ENCODE measurements at regions not wholly inside any gene's neighbourhood (a gene's known extent, or its start where the extent isn't known, plus 50 kb on each side); places are given as distances from the start of the nearest gene placed in this dataset.

DNA sequence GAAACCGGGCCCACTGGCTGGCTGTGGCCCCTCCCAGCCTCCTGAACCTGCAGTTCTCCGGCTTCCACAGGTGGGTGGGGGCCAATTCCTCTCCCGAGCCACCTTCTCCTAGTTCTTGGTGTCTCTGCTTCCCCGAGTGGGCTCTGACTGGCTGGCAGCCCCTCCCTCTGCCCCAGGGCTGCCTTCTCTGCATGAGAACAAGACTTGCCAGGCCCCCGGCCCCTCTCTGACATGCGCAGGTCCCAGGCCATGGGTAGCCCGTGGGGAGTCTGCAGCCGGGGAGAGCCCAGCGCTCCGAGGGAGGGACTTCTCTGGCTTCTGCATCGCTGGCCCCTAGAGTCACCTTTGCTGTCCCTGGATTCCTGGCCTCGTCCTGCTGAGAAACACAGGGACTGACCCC is 421.7 kb downstream of the IRX2 start:
- Histone ChIP-seq H2AFZ (ENCODE audit: low read length) (no peak overlapping the region), H3K4me3 (ENCODE audit: low read length) (no peak overlapping the region), H3K9ac (ENCODE audit: low read length) (no peak overlapping the region), H3K9me2 (replicated peaks; ENCODE audit: low read length) (no peaks in the 10 kb centered on the region), H3K4me2 (ENCODE audit: low read length) (no peak overlapping the region), H3F3A (ENCODE audit: low read length, unreplicated experiment) (no peaks in the 10 kb centered on the region), H3K9me3 (ENCODE audit: low read length) (no peaks in the 10 kb centered on the region), H3K79me2 (ENCODE audit: low read length) (no peaks in the 10 kb centered on the region), H3K27me3 (ENCODE audit: low read length) (peaks cover 10% of the 10 kb centered on the region; the same call in 1 of the 2 replicates), H3K4me1 (ENCODE audit: insufficient read depth, low read length) (no peaks in the 10 kb centered on the region), H3K27ac (ENCODE audit: low read length) (no peak overlapping the region), H3K36me3 (ENCODE audit: low read depth, low read length) (no peaks in the 10 kb centered on the region), H4K20me1 (ENCODE audit: low read length) (no peaks in the 10 kb centered on the region)
- intact Hi-C loops (cut with micrococcal nuclease) = no loop called here
- ChIA-PET CTCF (no interaction called here), POLR2A (ENCODE audit: unreplicated experiment) (no interaction called here)
- TF ChIP-seq EZH2phosphoT487 (IDR thresholded peaks at IDR 0.05; ENCODE audit: borderline replicate concordance, low read length) (no peak), EZH2 (IDR thresholded peaks at IDR 0.05; ENCODE audit: low read length, unreplicated experiment) (no peak)
- TF ChIP-seq, protein P1, sequence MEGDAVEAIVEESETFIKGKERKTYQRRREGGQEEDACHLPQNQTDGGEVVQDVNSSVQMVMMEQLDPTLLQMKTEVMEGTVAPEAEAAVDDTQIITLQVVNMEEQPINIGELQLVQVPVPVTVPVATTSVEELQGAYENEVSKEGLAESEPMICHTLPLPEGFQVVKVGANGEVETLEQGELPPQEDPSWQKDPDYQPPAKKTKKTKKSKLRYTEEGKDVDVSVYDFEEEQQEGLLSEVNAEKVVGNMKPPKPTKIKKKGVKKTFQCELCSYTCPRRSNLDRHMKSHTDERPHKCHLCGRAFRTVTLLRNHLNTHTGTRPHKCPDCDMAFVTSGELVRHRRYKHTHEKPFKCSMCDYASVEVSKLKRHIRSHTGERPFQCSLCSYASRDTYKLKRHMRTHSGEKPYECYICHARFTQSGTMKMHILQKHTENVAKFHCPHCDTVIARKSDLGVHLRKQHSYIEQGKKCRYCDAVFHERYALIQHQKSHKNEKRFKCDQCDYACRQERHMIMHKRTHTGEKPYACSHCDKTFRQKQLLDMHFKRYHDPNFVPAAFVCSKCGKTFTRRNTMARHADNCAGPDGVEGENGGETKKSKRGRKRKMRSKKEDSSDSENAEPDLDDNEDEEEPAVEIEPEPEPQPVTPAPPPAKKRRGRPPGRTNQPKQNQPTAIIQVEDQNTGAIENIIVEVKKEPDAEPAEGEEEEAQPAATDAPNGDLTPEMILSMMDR (conservative IDR thresholded peaks at IDR 0.05; ENCODE audit: low read depth, low read length) = no peak
- BruUV-seq (replicated peaks) = no TSS peak
- DNase-seq = no peak
- ATAC-seq = no peak

DNA sequence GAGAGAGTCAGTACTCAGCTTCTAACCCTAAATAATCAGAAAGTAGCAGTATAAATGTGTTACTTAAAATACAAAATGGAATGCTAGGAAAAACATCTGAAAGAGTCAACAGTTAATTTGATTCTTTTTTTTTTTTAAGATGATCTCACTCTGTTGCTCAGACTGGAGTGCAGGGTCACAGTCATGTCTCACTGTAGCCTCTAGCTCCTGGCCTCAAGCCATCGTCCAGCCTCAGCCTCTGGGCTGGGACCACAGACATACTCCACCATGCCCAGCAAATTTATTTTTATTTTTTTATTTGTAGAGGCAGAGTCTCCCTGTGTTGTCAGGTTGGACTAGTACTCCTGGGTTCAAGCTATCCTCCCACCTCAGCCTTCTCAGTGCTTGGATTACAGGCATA is 424.9 kb downstream of the IRX2 start:
- no peak overlapping the region for H3K27ac ChIP-seq (ENCODE audit: low read length)
- no peak overlapping the region for H3K4me3 ChIP-seq (ENCODE audit: low read length)
- intact Hi-C loops (cut with micrococcal nuclease) = no loop called here
- H3K9me2 ChIP-seq (replicated peaks; ENCODE audit: low read length) = no peaks in the 10 kb centered on the region
- POLR2A ChIA-PET (ENCODE audit: unreplicated experiment) = no interaction called here
- no peaks in the 10 kb centered on the region for H3K79me2 ChIP-seq (ENCODE audit: low read length)
- H4K20me1 ChIP-seq (ENCODE audit: low read length) = no peaks in the 10 kb centered on the region
- ATAC-seq = no peak
- BruUV-seq (replicated peaks) = no TSS peak
- no peak overlapping the region for H3K4me2 ChIP-seq (ENCODE audit: low read length)
- no peak for DNase-seq
- TF ChIP-seq, protein P1 (conservative IDR thresholded peaks at IDR 0.05; ENCODE audit: low read depth, low read length) = no peak
- no peak for TF ChIP-seq EZH2phosphoT487 (IDR thresholded peaks at IDR 0.05; ENCODE audit: borderline replicate concordance, low read length)
- no peak for TF ChIP-seq EZH2 (IDR thresholded peaks at IDR 0.05; ENCODE audit: low read length, unreplicated experiment)
- CTCF ChIA-PET = no interaction called here
- no peak overlapping the region for H3K9ac ChIP-seq (ENCODE audit: low read length)
- no peaks in the 10 kb centered on the region for H3F3A ChIP-seq (ENCODE audit: low read length, unreplicated experiment)
- H2AFZ ChIP-seq (ENCODE audit: low read length) = no peak overlapping the region
- H3K36me3 ChIP-seq (ENCODE audit: low read depth, low read length) = no peaks in the 10 kb centered on the region
- H3K9me3 ChIP-seq (ENCODE audit: low read length) = no peaks in the 10 kb centered on the region
- H3K4me1 ChIP-seq (ENCODE audit: insufficient read depth, low read length) = no peaks in the 10 kb centered on the region
- H3K27me3 ChIP-seq (ENCODE audit: low read length) = no peaks in the 10 kb centered on the region; the same call in 1 of the 2 replicates

DNA sequence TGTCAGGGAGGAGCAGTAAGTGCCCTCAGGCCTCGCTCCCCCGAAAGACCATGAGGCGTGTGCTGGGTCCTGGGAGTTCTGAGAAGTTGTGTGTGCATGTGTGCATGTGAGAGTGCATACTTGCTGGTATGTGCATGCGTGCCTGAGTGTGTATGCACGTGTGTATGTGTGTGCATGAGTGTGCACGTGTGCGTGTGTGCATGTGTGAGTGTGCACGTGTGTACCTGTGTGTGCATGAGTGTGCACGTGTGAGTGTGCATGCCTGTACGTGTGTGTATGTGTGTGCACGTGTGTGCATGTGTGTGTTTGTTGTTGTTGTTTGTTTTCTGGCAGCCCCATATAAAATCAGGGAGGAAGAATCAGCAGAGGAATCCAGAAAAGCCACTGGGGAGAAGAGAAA is 426.7 kb downstream of the IRX2 start:
- H3K4me2 ChIP-seq (ENCODE audit: low read length) = no peak overlapping the region
- H2AFZ ChIP-seq (ENCODE audit: low read length) = no peak overlapping the region
- CTCF ChIA-PET = no interaction called here
- ATAC-seq (no peak), DNase-seq (no peak)
- no peaks in the 10 kb centered on the region for H3K36me3 ChIP-seq (ENCODE audit: low read depth, low read length)
- no peak overlapping the region for H3K4me3 ChIP-seq (ENCODE audit: low read length)
- intact Hi-C loops (cut with micrococcal nuclease) = no loop called here
- H3K4me1 ChIP-seq (ENCODE audit: insufficient read depth, low read length) = no peaks in the 10 kb centered on the region
- H4K20me1 ChIP-seq (ENCODE audit: low read length) = no peaks in the 10 kb centered on the region
- H3K27me3 ChIP-seq (ENCODE audit: low read length) = no peaks in the 10 kb centered on the region; the same call in 1 of the 2 replicates
- TF ChIP-seq, protein P1 (conservative IDR thresholded peaks at IDR 0.05; ENCODE audit: low read depth, low read length) = no peak
- TF ChIP-seq EZH2 (IDR thresholded peaks at IDR 0.05; ENCODE audit: low read length, unreplicated experiment) = no peak
- no peak for TF ChIP-seq EZH2phosphoT487 (IDR thresholded peaks at IDR 0.05; ENCODE audit: borderline replicate concordance, low read length)
- 0 out of 2 replicates have a peak, but pooled peaks cover 2% of the 10 kb centered on the region for H3K9me3 ChIP-seq (ENCODE audit: low read length)
- POLR2A ChIA-PET (ENCODE audit: unreplicated experiment) = no interaction called here
- no peak overlapping the region for H3K9ac ChIP-seq (ENCODE audit: low read length)
- BruUV-seq (replicated peaks) = no TSS peak
- H3F3A ChIP-seq (ENCODE audit: low read length, unreplicated experiment) = no peaks in the 10 kb centered on the region
- no peak overlapping the region for H3K27ac ChIP-seq (ENCODE audit: low read length)
- H3K79me2 ChIP-seq (ENCODE audit: low read length) = no peaks in the 10 kb centered on the region
- no peaks in the 10 kb centered on the region for H3K9me2 ChIP-seq (replicated peaks; ENCODE audit: low read length)
